GM21737 (cell line): ENCODE measurements at regions not wholly inside any gene's neighbourhood (a gene's known extent, or its start where the extent isn't known, plus 50 kb on each side); places are given as distances from the start of the nearest gene placed in this dataset.
"Not testable (repeated sequence)": the region's sequence is repeated elsewhere in the genome, so short reads cannot be mapped to it uniquely, and the experiment has no call there.

Source experiments
- ATAC-seq: cut with Tn5 transposase; IDR thresholded peaks from one replicate; pipeline ENCODE4 v1.9.1; 2021; ENCODE audit warnings: mild to moderate bottlenecking, moderate library complexity; ENCODE audit not compliant: unreplicated experiment

- ATAC-seq: no peak
Observed at GRCh38 chr4:181820553-181820952, 422.6 kb upstream of the TENM3 start.

- no peak for ATAC-seq
Observed at GRCh38 chr4:181821039-181822004, 421.9 kb upstream of the TENM3 start.

GRCh38 chr4:181822005-181822375 lies 421.2 kb upstream of the TENM3 start:
- ATAC-seq: no peak

- no peak for ATAC-seq
Observed at GRCh38 chr4:181823183-181823582, 420.0 kb upstream of the TENM3 start.

- ATAC-seq: no peak
Observed at GRCh38 chr4:181823645-181824044, 419.6 kb upstream of the TENM3 start.

GRCh38 chr4:181825564-181825963 lies 417.6 kb upstream of the TENM3 start:
- ATAC-seq: no peak

- no peak for ATAC-seq
Observed at GRCh38 chr4:181827246-181827645, 416.0 kb upstream of the TENM3 start.

- ATAC-seq: no peak
Observed at GRCh38 chr4:181830404-181831035, 412.7 kb upstream of the TENM3 start.

- ATAC-seq: no peak
Observed at GRCh38 chr4:181834071-181834470, 409.1 kb upstream of the TENM3 start.

- no peak for ATAC-seq
Observed at GRCh38 chr4:181835348-181835747, 407.9 kb upstream of the TENM3 start.

GRCh38 chr4:181838253-181838652 lies 404.9 kb upstream of the TENM3 start:
- no peak for ATAC-seq

GRCh38 chr4:181843797-181844196 lies 399.4 kb upstream of the TENM3 start:
- ATAC-seq: not testable (repeated sequence)

- no peak for ATAC-seq
Observed at GRCh38 chr4:181845617-181846016, 397.6 kb upstream of the TENM3 start.

GRCh38 chr4:181846934-181847333 lies 396.3 kb upstream of the TENM3 start:
- ATAC-seq: no peak

GRCh38 chr4:181848357-181848756 lies 394.8 kb upstream of the TENM3 start:
- ATAC-seq: no peak

- ATAC-seq: no peak
Observed at GRCh38 chr4:181849472-181849871, 393.7 kb upstream of the TENM3 start.

GRCh38 chr4:181853881-181854511 lies 389.2 kb upstream of the TENM3 start:
- no peak for ATAC-seq

GRCh38 chr4:181855307-181855706 lies 387.9 kb upstream of the TENM3 start:
- no peak for ATAC-seq

- not testable (repeated sequence) for ATAC-seq
Observed at GRCh38 chr4:181857471-181857870, 385.7 kb upstream of the TENM3 start.

GRCh38 chr4:181858741-181859140 lies 384.5 kb upstream of the TENM3 start:
- ATAC-seq: no peak

- no peak for ATAC-seq
Observed at GRCh38 chr4:181859439-181859838, 383.8 kb upstream of the TENM3 start.

- no peak for ATAC-seq
Observed at GRCh38 chr4:181860157-181860556, 383.0 kb upstream of the TENM3 start.
